CD4-positive, alpha-beta T cell treated with Interleukin-10 for 1 hour (primary cell): ENCODE measurements at regions not wholly inside any gene's neighbourhood (a gene's known extent, or its start where the extent isn't known, plus 50 kb on each side); places are given as distances from the start of the nearest gene placed in this dataset.
"Not testable (repeated sequence)": the region's sequence is repeated elsewhere in the genome, so short reads cannot be mapped to it uniquely, and the experiment has no call there.

ENCODE experiments used
- DNase-seq: peaks from one replicate; pipeline ENCODE4 v3.0.0-alpha.2; 2020

DNA sequence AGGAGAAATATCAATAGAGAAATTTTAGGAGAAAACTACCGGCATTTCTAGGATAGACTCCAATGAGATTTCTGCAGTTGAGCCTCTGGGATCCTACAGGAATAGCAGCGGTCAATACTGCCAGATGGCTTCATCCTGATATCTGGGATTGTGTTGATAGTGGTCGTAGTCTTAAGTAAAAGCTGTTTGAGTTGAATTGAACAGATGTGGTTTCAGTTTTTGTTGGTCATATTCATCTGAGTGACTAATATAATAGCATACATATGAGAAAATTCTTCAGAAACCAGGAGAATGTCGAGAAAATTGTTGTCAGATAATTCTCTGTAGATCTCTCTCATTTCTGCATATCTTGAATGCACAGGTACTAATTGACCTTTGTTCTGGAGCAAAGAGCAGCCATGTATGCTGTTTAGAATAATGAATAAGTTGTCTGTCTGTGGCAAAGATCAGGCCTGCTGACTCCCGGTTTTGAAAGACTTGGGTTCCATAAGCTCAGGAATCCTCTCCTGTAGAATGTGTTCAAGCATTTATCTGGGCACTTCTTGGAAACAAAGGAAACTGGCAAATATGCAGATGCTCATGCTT lies 288.1 kb downstream of the TMX3 start:
- no peak for DNase-seq

DNA sequence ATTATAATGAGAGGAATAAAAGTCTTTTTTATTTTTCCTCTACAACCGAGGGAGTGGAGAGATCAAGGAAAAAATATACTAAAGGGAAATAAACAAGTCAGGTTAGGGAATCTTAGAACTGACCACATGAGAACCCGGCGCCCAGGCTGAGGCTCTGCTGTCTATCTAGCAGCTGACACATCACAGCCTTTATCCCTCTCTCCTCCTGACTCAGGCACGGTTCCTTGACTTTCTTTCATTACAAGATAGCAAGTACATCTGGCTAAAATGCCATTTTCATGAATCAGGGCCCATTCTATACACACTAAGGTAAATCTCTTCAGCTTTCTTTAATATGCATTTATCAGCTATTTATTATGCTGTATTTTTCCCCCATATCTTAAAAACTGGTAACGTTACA lies 296.0 kb downstream of the TMX3 start:
- no peak for DNase-seq

DNA sequence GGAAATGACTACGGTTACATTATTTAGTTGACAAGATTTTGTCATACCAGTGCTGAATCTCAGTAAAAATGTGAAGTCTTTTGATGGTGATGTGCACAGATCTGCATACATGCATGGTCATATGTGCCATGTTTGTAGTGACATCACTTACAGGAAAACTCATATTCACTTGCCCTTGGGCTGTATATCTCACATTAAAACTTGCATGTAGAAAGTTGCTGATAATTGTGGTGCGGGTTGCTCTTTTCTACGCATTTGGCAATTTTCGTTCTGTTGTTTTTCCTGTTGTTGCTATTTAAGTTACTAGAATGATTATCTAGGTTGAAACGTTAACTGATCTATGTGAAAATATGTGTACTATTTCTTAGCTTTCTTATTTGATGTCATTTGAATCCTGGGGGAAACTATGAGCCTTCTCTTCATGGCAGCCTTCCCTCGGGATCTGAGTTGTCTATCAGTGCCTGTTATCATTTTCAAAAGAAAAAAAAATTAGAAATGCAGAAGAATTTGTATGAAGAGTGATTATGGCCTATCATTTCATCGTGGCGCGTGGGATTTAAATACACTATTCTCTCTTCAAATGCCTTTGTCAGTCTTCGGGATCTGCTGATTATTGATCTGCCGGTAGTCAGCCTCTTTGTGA lies 296.6 kb downstream of the TMX3 start:
- DNase-seq = no peak

DNA sequence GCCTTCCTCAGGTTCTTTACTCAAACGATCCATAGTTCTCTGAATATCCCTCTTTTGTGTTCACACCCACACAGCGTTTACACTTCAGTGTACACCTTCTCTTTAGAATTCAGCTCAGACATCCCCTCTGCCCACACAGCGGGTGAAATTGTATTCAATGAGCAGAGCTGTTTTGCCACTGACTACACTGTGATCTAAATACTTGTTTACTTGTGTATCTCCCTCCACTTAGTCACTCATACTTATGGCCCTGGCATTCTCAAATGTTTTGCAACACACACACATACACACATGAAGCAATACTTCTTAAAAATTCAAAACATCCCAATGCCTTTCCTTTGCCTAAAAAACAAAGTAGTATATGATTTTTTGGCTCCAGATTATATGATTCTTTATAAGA lies 297.1 kb downstream of the TMX3 start:
- DNase-seq = no peak

DNA sequence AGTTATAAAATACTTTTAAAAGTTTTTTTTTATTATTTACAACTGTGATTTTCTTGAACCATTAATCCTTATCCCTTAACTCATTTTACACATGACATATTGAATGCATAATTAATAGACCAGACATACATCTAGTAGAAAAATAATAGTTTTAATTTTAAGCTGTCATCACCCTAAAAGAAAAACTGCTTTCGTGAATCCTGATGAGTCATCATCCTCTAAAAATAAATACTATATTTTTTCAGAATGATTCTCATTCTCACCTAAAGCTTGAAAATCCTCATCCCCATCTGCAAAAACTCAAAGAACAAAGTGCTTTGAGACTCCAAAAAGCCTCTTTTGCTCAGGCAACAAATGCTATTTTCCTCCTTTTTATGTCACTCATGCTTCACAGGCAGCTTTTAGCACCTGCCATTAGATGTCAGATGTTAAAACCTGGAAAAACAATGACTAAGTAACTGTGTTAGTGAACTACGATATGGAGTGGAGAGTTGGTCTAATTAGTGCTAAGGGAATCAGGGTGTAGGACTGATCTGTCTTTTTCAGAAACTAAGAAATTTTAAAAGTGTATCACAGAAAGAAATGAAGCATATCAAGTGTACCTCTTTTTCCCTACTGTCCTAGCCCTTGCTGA lies 297.6 kb downstream of the TMX3 start:
- DNase-seq = no peak

DNA sequence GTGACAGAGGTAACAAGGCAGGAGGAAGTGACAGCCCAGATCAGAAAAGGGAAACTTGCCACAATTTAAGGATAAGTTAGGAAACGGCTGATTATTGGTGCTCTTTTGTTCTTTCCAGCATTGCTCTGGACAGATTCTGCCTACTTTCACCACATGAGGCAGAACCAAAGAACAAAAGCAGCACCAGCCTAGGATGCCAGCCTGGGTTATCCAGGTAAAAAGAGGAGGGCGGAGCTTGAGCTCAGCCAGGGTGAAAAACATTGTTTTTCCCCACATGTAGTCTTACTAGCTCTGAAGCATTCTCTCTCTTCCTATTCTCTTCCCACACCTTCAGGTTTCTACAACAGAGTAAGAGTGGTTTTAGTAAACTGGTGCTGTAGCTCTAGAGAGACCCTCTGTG lies 300.5 kb downstream of the TMX3 start:
- DNase-seq = no peak

DNA sequence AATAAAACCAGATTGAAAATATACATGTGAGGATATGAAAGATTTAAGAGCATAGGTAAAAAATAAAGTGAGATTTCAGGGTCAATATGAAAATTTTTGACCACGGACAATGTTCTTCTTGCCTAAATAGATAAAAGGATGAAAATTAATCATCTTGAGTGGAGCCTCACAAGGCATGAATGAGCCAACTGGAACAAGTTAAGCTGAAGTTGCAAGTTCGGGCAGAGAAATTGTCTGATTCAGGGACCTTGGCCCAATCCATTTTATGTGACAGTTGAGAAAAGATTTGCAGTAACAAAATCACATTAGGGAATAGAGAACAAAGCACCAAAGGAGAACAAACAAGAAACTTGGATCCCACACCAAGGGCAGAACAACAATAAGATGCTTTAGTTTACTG lies 305.3 kb downstream of the TMX3 start:
- no peak for DNase-seq

DNA sequence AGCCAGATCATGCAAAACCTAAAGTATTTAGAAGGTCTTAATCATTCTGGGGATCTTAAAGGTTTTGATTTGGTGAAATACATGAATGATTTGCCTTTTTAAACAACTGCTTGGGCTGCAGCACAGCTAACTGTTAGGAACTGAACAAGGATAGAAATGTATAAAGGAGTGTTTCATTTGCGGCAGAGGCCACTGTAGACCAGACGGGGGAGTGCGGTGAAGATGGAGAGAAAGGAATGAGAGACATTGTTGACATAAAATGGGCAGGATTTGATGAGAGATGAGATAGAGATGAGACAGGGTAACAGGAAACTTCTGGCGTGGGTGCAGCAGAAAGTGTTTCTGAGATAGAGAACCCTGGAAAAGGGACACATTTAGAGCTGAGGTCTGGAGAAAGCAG lies 308.1 kb downstream of the TMX3 start:
- DNase-seq = no peak

DNA sequence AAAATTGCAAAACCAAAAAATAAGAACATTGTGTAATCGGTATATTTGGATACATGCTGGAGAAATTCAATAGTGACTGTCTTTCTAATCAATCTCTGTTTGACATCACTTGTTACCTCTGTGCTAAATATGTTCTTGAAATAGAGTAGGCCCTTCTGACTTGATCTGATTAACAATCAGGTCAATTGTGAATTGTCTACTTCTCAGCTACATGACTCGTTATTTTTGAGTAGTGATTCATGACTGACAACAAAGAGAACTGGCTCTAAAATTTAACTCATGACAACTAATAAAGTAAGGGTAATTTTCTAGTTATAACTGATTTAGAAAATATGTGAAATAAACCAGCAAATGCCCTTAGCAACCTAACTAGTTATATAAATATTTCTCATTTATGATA lies 312.1 kb downstream of the TMX3 start:
- no peak for DNase-seq

DNA sequence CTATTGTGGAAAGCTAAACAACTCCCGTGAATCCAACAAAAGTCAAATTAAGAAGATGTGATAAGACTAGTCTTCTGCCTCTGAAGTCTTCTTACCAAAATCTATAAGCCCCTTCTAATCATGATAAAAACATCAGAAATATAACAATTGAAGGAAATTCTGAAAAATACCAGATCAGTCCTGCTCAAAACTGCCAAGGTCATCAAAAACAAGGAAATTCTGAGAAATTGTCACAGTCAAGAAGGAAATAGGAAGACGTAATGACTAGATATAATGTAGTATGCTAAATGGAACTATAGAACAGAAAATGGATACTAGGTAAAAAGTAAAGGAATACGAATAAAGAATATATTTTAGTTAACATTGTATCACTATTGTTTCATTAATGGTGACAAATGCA lies 314.0 kb downstream of the TMX3 start:
- DNase-seq = no peak

DNA sequence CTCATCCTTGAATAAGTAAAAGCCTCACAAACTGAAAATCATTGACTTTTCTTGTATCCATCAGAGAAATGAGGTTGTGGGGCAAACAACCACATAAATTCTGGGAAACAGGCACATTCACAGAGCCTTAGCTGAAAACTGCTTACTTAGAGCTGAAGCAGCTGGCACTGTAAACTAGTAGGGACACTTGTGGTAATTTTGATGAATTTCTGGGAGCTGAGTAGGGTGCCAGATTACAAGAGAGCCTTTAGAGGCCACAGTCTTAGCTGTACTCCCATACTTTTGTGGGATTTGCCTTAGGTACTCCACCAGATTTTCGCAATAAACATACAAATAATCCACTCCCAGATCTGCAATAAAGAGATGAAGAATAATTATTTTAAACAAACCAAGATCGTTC lies 315.2 kb downstream of the TMX3 start:
- no peak for DNase-seq

DNA sequence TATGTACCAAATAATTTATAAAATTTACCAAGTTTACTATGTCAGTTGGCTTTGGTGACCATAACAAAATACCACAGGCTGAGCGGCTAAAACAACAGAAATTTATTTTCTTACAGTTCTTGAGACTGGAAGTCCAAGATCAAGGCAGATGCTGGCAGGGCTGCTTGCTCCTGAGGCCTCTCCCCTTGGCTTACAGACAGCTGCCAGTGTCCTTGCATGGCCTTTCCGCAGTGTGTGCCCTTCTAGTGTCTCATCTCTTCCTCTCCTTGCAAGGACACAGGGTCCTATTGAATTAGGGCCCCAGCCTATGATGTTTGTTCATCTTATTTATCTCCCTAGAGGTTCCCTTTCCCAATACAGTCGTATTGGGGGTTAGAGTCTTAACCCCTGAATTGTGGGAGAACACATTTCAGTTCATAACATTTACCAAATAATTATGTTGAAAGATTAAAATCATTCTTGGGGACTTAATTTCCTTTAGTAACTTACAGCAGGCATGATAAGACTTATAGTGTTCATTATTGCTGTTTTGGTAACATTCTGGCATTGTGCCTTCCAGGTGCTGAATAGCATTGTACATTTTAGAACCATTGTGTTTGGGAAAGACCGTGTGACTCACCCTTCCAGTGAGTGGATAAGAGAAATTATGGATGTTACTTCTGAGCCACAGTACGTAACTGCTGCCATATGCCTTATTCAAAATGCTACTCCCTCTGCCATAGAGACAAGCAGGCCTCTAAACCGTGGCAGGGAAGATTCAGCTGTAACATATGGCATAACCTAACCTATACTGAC lies 317.5 kb downstream of the TMX3 start:
- DNase-seq = no peak

DNA sequence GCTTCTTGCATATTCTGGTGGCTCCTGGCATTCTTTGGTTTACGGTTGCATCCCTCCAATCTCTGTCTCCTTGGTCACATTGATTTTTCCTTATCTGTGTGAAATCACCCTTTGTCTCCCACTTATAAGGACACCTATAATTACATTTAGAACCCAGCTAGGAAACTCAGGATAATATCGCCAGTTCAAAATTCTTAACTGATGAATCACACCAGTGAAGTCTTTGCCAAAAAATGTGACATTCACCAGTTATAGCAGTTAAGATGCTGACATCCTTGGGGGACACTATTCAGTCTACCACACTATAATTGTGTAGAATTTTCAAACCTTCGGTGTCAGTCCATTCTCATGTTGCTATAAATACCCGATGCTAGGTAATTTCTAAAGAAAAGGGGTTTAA lies 320.2 kb downstream of the TMX3 start:
- DNase-seq = no peak

DNA sequence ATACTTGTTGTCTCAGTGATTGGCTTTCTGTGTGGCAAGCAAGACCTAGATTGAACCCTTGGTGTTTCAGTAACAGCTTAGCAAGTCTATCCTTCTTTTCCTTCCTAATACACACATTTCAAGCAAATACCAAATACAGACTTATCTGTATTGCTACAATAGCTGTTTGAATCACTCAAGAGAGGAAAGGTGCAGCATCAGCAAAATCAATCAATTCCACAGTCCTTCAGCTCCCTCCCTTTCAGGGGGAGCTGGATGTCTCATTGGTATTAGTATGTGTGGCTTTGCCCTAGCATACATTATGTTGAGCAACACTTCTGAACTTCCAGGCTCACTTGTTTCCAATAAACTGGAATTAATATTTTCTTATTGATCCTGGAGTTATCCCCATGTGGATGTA lies 323.1 kb downstream of the TMX3 start:
- DNase-seq = no peak

DNA sequence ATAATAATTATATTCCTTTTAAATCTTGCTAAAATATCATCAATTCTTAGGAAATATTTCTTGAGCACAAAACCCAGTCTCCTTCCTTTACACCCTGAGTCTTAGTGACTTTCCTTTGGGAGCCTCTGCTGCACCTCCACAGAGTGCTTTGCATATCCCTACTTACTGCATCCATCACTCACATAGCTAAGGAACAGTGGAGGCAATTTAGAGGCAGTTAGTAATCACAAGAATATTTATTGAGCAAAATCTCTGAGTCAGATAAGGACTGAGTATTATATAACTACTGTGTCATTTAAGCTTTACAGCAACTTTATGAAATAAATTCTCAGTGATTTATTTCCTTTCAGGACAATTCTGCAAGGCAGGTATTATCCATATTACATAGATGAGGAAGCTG lies 327.7 kb downstream of the TMX3 start:
- DNase-seq = no peak

DNA sequence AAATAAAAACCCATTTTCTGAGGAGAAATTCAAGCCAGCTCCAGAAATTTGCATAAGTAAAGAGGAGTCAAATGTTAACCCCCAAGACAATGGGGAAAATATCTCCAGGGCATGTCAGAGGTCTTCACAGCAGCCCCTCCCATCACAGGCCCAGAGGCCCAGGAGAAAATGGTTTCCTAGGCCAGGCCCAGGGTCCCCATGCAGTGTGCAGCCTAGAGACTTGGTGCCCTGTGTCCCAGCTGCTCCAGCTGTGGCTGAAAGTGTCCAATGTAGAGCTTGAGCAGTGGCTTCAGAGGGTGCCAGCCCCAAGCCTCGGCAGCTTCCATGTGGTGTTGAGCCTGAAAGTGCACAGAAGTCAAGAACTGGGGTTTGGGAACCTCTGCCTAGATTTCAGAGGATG lies 330.9 kb downstream of the TMX3 start:
- DNase-seq = not testable (repeated sequence)

DNA sequence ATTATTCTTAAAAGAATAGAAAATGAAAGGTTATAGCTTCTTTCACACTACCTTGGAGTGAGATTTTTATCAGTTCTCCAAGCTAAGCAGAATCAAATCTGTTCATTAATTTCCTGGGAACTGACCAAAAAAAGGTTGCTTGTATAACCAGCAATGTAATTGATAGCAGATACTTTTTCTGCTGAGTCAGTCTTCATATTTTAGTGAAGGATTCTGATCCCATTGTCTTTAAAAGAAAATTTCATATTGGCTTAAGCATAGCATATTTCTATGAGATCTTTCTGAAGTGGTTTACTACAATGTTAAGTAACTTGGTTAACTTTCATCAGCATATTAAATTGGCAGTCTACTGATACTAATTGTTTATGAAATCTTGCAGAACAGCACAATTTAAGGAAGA lies 338.0 kb downstream of the TMX3 start:
- no peak for DNase-seq

DNA sequence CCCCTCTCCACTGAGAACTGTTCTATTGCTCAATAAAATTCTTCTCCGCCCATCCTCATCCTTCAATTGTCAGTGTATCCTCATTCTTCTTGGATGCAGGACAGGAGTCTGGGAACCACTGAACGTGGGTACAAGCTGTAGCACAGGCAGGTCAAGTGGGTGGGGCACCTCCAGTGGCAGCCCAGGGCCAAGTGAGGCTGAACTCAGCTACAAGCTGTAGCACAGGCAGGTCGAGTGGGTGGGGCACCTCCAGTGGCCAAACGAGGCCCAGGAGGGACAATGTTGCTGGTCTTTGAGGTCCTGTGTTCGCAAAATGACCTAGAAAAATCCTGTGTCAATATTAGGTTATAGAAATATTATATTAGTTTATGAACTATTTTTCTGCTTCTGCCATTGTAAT lies 352.0 kb downstream of the TMX3 start:
- no peak for DNase-seq

DNA sequence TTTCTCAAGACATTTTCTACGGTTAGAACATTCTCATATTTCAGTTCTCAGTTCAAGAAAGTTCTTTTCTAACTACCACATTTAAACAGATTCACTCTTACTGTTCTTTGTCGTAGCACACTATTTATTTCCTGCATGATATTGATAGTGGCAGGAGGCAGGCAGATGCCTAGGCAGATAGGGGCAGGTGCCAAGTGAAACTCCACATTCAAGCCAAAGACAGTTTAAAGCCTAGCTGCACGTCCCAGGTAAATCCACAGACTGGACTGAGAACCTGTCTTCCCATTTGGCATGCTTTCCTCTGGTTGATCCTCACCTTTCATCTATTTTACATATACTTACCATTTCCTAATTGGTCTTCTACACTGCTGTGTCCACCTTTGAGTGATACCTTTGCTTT lies 359.3 kb downstream of the TMX3 start:
- no peak for DNase-seq

DNA sequence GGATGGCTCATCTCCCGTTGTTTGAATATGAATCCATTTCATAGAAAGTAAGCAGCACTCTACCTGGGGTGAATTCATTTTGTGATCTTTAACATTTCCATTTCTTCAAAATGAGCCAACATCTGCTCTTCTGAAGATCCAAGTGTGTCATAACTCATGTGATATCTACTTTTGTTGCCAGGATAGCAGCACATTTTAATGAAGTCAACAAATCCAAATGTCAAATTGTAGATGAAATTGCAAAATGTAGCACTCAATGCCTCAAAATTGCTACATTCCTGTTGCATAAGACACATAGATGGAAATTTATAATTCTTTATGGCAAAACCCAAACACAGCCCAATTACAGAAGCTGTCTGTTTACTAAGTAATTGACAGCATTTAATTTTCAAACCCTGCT lies 360.7 kb downstream of the TMX3 start:
- no peak for DNase-seq

DNA sequence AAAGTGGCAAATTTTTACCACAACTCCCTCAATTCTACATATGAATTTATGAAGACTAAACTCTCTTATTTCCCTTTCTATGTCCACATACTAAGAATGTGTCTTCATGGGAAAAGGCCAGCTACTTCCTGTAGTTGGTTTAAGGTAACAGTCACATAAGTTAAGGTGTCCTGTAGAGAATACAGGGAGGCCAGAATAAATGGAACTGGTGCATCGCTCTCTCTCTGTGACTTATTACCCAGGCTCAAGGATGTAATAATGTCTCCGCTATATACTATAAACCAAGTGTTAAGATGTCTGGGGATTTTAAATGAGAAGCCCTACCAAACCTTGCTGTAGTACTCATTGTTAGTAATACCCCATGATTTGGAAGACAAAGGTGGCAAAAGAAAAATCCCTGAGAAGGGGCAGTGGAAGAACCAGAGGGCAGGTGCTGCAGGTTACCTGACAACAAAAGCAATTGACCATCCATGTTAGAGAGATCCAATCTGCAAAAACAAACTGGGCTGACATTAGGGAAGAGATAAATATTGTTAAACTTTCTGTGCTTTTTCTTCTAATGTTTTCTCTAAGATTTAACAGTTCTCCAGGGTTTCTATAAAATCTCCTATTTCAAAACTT lies 372.8 kb downstream of the TMX3 start:
- no peak for DNase-seq

DNA sequence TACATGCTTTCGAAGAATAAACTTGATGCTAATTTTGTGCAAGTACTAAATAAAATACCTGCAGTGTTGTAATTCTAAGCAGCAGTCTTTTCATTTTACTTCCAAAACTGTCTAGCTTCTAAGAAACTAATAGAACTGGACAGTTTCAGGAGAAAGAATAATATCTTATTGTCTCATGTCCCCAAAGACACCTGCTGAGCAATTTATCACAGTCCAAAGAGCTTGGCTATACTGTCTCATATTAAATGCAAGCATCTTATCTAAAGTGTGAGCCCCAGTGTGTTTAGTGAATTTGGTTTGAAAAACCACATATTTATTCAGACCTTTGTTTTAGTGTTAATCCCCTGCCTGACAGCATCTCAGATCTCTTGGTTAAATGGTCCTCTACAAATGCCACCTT lies 374.3 kb downstream of the TMX3 start:
- DNase-seq = no peak

DNA sequence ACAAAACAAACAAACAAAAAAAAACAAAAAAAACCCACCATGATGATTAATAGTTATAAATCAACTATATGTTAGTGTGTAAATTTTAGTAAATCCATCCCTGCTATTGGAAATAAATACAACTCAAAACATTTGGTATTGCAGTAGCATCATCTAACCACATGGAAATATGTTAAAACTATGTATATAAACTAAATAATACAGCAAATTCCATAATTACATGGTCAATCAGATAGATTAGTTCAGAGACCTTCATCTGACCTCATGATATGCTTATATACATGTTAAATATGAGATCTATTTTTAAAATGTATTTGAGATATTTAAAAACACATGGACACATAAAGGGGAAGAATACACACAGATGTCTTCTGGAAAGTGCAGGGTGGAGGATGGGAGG lies 384.2 kb downstream of the TMX3 start:
- DNase-seq = no peak

DNA sequence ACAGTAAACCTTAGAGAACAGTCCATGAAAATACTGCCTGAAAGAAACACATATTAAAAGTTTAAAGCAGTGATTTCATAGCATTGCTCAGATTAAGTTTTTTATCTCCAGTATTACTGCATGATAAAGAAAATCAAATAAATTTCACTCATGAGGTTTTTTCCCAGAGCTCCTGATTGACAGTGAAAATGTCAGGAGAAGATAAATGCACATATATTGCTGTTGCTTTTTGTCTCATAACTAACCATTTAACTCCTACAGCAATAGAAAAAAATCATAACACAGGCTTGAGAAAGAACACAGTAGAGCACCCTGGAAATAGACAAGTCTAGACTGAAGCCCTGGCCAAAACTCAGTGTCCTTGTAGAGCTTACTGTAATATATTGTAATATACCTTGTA lies 391.0 kb downstream of the TMX3 start:
- DNase-seq = no peak
